ENCODE measurements at regions not wholly inside any gene's neighbourhood (a gene's known extent, or its start where the extent isn't known, plus 50 kb on each side); places are given as distances from the start of the nearest gene placed in this dataset.

DNA sequence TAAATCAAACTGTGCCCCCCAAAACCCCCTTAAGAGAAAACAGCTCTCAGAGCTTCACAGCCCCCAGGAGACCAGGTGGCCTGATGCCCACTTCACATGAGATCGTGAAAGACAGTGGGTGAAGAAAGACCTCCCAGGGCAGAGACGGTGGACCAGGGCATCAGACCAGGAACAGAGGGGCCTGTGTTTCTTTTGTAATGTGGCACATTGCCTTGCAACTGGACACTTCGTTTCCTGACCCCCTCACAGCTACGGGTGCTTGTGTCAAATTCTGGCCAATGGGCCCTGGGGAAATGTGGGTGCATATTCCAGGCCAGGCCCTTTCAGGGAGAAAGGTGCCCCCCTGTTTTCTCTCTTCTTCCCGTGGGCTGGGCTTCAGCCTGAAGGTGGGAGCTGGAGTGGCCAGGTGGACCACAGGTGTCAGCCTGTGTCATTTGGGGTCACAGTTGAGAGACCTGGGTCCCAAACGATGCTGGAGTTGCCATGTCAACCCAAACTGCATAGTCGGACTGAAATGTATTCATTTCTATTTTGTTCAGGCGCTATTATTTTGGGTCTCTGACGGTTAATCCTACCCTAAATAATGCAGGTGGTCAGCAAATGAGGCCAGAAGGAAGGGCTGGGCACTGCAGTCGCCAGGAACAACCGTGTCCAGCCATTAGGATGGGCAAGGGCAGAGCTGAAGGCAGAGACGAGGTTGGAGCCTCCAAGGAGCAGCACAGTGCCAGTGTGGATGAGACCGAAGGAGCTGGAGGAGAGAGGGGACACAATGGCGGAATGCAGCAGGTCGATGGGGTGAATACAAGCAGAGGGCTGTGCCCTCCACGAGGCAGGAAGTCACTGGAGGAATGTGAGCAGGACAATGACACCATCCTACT, 338.2 kb downstream of the EIPR1 start:
- H4K20me1 ChIP-seq (ENCODE audit: insufficient read depth, low read length) = no peaks in the 10 kb centered on the region
- H3K27me3 ChIP-seq (ENCODE audit: control insufficient read depth, insufficient read depth, low read length) = no peaks in the 10 kb centered on the region
- no peak for TF ChIP-seq POLR2A (IDR thresholded peaks at IDR 0.05; ENCODE audit: low read depth, low read length)
- no peak for TF ChIP-seq BHLHE40 (IDR thresholded peaks at IDR 0.05; ENCODE audit: low read depth, low read length)
- TF ChIP-seq MXI1 (IDR thresholded peaks at IDR 0.05; ENCODE audit: borderline replicate concordance, low read depth, low read length) = no peak
- no peak overlapping the region for H3K27ac ChIP-seq (ENCODE audit: insufficient read depth, low read length)
- no peak overlapping the region for H3K9ac ChIP-seq (ENCODE audit: low read depth, low read length)
- no peak overlapping the region for H3K4me2 ChIP-seq (ENCODE audit: low read depth, low read length)
- H2BK5ac ChIP-seq (ENCODE audit: low read depth, low read length, poor library complexity, severe bottlenecking) = no peak overlapping the region
- no peak for ATAC-seq (ENCODE audit: low read depth)
- no peak overlapping the region for H2BK20ac ChIP-seq (ENCODE audit: low read depth, low read length)
- no peak overlapping the region for H2BK120ac ChIP-seq (ENCODE audit: low read depth, low read length)
- ChIA-PET CTCF (no interaction called here), POLR2A (ENCODE audit: unreplicated experiment) (no interaction called here)
- H3K56ac ChIP-seq (ENCODE audit: extremely low read depth, insufficient read depth, low read length) = no peak overlapping the region
- no peak overlapping the region for H3K23ac ChIP-seq (ENCODE audit: low read depth, low read length)
- 47% methylated on average over 4 of the region's 16 CpGs; no CpG with 5 or more reads in 1 of the 2 experiments for WGBS, 2 experiments (ENCODE audit: extremely low coverage in 2 of 2, insufficient read length in 1 of 2)
- no peaks in the 10 kb centered on the region for H3K79me1 ChIP-seq (ENCODE audit: low read depth in 1 of 2, low read length in 2 of 2)
- no peak overlapping the region for H4K8ac ChIP-seq (ENCODE audit: low read depth in 2 of 2, low read length in 2 of 2)
- DNase-seq = no peak
- no peak overlapping the region for H2AK9ac ChIP-seq (replicated peaks; ENCODE audit: low read depth, low read length, poor library complexity)
- dilution Hi-C loops (cut with HindIII; ENCODE audit: low sequenced_read_pairs, unreplicated experiment) = no loop called here
- no peaks in the 10 kb centered on the region for H3K4me1 ChIP-seq (ENCODE audit: control insufficient read depth, insufficient read depth, low read length)
- H2AFZ ChIP-seq (replicated peaks; ENCODE audit: low read length, poor library complexity) = no peak overlapping the region
- no peak overlapping the region for H2BK15ac ChIP-seq (ENCODE audit: low read depth, low read length)
- H4K5ac ChIP-seq (ENCODE audit: low read depth, low read length) = no peak overlapping the region
- no peak overlapping the region for H3K14ac ChIP-seq (replicated peaks; ENCODE audit: low read depth, low read length)
- no peaks in the 10 kb centered on the region for H3K36me3 ChIP-seq (ENCODE audit: control insufficient read depth, insufficient read depth, low read length)
- no TSS peak for BruUV-seq (replicated peaks)
- H3K18ac ChIP-seq (ENCODE audit: low read depth, low read length) = no peak overlapping the region
- H4K91ac ChIP-seq (ENCODE audit: insufficient read depth, low read depth, low read length) = no peak overlapping the region
- in situ Hi-C loops (cut with MboI; ENCODE audit: low sequenced_read_pairs) = no loop called here
- H3K4ac ChIP-seq (ENCODE audit: low read depth, low read length) = no peak overlapping the region
- no peak overlapping the region for H2AK5ac ChIP-seq (ENCODE audit: low read depth, low read length)
- H3K9me3 ChIP-seq (ENCODE audit: control insufficient read depth, insufficient read depth, low read length) = peaks cover 70% of the 10 kb centered on the region
- H3K4me3 ChIP-seq (ENCODE audit: insufficient read depth, low read depth, low read length) = no peak overlapping the region
- H3K9me1 ChIP-seq (ENCODE audit: insufficient read depth, low read length) = no peaks in the 10 kb centered on the region
- intact Hi-C loops (cut with micrococcal nuclease) = no loop called here
